Sigmoid colon (tissue), 6 donors: ENCODE measurements at regions not wholly inside any gene's neighbourhood (a gene's known extent, or its start where the extent isn't known, plus 50 kb on each side); places are given as distances from the start of the nearest gene placed in this dataset.

ENCODE experiments used
- DNase-seq: peaks from one replicate; pipeline ENCODE4 v3.0.0-alpha.2; 2019
- H3K27ac ChIP-seq, 4 donors: fragments of 200-600 bp; sonication (generic); one replicate each; pipeline ENCODE4 v1.5.1; 2016 to 2019; ENCODE audit warnings: mild to moderate bottlenecking in 1 of 4
- H3K27me3 ChIP-seq, 3 donors: fragments of 200-600 bp; sonication (generic); one replicate each; pipeline ENCODE4 v1.5.1; 2019; ENCODE audit warnings: mild to moderate bottlenecking in 1 of 3
- H3K36me3 ChIP-seq, 4 donors: fragments of 200-600 bp; sonication (generic); one replicate each; pipeline ENCODE4 v1.5.1; 2016 to 2019
- H3K4me1 ChIP-seq, 4 donors: fragments of 200-600 bp; sonication (generic); one replicate each; pipeline ENCODE4 v1.5.1; 2017 to 2019
- H3K4me3 ChIP-seq, 4 donors: fragments of 200-600 bp; sonication (generic); one replicate each; pipeline ENCODE4 v1.5.1; 2017 to 2019; ENCODE audit warnings: mild to moderate bottlenecking in 2 of 4, moderate library complexity in 1 of 4
- H3K9me3 ChIP-seq, 4 donors: fragments of 200-600 bp in 3 of 4; sonication (generic) in 3 of 4; one replicate each; pipeline versions ENCODE4 v1.5.1 to v1.6.1; 2013 to 2019
- EP300 ChIP-seq, 4 donors: sonication (generic); formaldehyde crosslinking; IDR thresholded peaks; one replicate each; pipeline ENCODE4 v1.6.1; 2017; ENCODE audit warnings: antibody characterized with exemption in 4 of 4
- POLR2A ChIP-seq, 2 donors: fragments of 450-650 bp; IDR thresholded peaks; one replicate each; pipeline ENCODE4 v1.6.1; 2016; ENCODE audit warnings: antibody characterized with exemption in 2 of 2, mild to moderate bottlenecking in 2 of 2, moderate library complexity in 2 of 2
- POLR2AphosphoS5 ChIP-seq, 4 donors: sonication (generic); formaldehyde crosslinking; IDR thresholded peaks; one replicate each; pipeline ENCODE4 v1.6.1; 2017; ENCODE audit warnings: antibody characterized with exemption in 4 of 4
- WGBS, 2 donors: extraction: QIAGEN DNeasy Blood & Tissue Kit; methylation state at CpG; one replicate each; pipeline ENCODE4 v1.1.7; 2013; 5-methylcytosine and 5-hydroxymethylcytosine counted together
- intact Hi-C: fragments of 100-400 bp; cut with DNase I; formaldehyde crosslinking; loops from one replicate; pipeline ENCODE4 v1.15.1; 2023
- TF ChIP-seq, protein P1 (sequence below), 4 experiments: fragments of 450-650 bp in 3 of 4; fragments of 200-600 bp in 1 of 4; IDR thresholded peaks; one replicate each; pipeline ENCODE4 v1.5.1; 2016 to 2019; ENCODE audit warnings: antibody characterized with exemption in 4 of 4, mild to moderate bottlenecking in 3 of 4, moderate library complexity in 2 of 4
- donor health status: healthy with polysubstance abuse.
- donor health status: healthy.

DNA sequence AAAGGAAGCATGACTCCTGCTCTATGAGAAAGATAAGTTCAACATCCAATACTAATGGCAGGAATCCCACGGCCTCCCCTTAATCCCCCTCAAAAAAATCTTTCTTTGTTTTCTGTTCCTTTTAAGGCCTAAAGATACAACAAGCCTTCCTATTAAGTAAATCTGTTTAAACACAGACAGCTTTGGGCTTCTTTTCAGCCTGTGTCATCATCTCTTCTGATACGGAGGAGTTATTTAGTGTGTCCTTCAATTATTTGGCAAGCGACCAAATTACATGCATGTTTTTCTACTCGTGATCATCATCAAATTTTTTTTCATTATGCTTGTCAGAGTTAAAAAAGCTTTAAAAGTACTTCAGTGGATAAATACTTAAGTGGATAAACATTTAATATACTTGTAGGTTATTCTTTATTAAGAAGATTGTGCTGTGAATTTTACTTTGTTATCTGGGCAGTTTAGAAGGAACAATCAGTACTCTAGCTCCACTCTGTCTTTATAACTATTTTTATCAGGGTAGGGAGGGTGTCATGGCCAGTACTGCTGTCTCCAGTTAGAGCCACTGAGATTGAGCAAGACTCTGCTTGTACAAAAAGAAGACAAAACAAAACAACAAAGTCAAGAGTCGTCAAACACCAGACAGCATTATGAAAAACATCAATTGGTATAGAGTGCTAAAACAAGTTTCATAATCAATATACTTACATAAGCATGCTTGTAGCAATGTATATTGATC is 210.7 kb downstream of the PRR32 start:
- H3K9me3 ChIP-seq = no peaks in the 10 kb centered on the region
- peaks cover 0 to 4% (median 0%) of the 10 kb centered on the region in 4 donors for H3K4me1 ChIP-seq
- peak overlapping the region in 2 of 4 donors; percentile 27 to 32 for H3K27ac ChIP-seq
- H3K27me3 ChIP-seq = no peaks in the 10 kb centered on the region
- intact Hi-C loops = no loop called here
- TF ChIP-seq POLR2AphosphoS5 (IDR thresholded peaks at IDR 0.05) (peak in 2 of 4 donors; percentile 23 to 29), EP300 (IDR thresholded peaks at IDR 0.05) (no peak)
- no peak for DNase-seq
- WGBS, 2 donors = 40 to 51% methylated on average over 5 of the region's 5 CpGs
- no peaks in the 10 kb centered on the region for H3K36me3 ChIP-seq
- H3K4me3 ChIP-seq = no peak overlapping the region

DNA sequence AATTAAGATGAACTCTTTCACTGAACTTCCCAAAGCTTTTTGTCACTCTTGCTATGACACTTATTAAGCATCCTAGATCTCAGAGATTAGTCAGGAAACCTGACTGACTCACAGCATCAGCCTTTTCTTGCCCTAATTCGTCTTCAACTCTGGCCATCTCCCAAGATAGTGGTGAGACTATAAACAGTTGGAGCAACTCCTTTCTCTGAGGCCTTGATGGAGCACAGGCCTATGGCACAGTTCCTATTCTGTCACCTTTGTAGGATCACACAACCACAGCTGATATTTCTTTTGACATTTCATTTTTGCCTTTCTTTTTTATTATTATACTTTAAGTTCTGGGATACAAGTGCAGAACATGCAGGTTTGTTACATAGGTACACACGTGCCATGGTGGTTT is 217.6 kb downstream of the PRR32 start:
- no peaks in the 10 kb centered on the region for H3K9me3 ChIP-seq
- no peaks in the 10 kb centered on the region for H3K4me1 ChIP-seq
- H3K36me3 ChIP-seq = no peaks in the 10 kb centered on the region
- WGBS, 2 donors = 53 to 70% methylated on average over 2 of the region's 2 CpGs
- no peak overlapping the region for H3K27ac ChIP-seq
- intact Hi-C loops = loop anchor here (5.0 kb wide), 1 partner anchor 265 kb away; no protein-coding TSS in a partner anchor
- TF ChIP-seq EP300 (IDR thresholded peaks at IDR 0.05) (no peak), POLR2A (IDR thresholded peaks at IDR 0.05) (no peak), POLR2AphosphoS5 (IDR thresholded peaks at IDR 0.05) (peak; percentile 28 to 79 (median 59))
- TF ChIP-seq, protein P1, sequence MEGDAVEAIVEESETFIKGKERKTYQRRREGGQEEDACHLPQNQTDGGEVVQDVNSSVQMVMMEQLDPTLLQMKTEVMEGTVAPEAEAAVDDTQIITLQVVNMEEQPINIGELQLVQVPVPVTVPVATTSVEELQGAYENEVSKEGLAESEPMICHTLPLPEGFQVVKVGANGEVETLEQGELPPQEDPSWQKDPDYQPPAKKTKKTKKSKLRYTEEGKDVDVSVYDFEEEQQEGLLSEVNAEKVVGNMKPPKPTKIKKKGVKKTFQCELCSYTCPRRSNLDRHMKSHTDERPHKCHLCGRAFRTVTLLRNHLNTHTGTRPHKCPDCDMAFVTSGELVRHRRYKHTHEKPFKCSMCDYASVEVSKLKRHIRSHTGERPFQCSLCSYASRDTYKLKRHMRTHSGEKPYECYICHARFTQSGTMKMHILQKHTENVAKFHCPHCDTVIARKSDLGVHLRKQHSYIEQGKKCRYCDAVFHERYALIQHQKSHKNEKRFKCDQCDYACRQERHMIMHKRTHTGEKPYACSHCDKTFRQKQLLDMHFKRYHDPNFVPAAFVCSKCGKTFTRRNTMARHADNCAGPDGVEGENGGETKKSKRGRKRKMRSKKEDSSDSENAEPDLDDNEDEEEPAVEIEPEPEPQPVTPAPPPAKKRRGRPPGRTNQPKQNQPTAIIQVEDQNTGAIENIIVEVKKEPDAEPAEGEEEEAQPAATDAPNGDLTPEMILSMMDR (IDR thresholded peaks at IDR 0.05) = no peak
- no peaks in the 10 kb centered on the region for H3K27me3 ChIP-seq
- no peak for DNase-seq
- no peak overlapping the region for H3K4me3 ChIP-seq

DNA sequence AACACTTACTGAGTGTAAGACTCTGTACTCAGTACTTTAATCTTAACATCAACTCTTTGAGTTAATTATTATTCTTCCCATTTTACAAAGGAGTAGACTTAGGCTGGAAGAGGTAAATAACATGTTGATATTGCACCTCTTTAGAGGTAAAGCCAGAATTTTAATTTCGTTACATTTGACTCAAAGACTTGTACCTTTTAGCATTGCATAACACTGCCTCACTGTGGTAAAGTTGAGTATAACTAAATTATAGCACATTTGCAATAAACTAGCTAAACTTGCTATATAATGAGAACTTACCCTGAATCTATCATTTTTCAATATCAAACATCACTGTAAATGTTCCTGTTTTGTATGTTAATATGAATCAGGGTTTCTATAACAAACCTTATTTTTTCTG is 218.5 kb downstream of the PRR32 start:
- Histone ChIP-seq H3K9me3 (no peaks in the 10 kb centered on the region), H3K27ac (no peak overlapping the region), H3K4me1 (no peaks in the 10 kb centered on the region), H3K4me3 (no peak overlapping the region), H3K36me3 (no peaks in the 10 kb centered on the region), H3K27me3 (no peaks in the 10 kb centered on the region)
- TF ChIP-seq EP300 (IDR thresholded peaks at IDR 0.05) (no peak), POLR2A (IDR thresholded peaks at IDR 0.05) (no peak)
- TF ChIP-seq, protein P1 (IDR thresholded peaks at IDR 0.05) = peak in 1 of 4 experiments; percentile 35
- WGBS, 2 donors = 28 to 62% methylated on average over 1 of the region's 1 CpG
- intact Hi-C loops = loop anchor here (5.0 kb wide), 1 partner anchor 266 kb away; no protein-coding TSS in a partner anchor
- DNase-seq = no peak

DNA sequence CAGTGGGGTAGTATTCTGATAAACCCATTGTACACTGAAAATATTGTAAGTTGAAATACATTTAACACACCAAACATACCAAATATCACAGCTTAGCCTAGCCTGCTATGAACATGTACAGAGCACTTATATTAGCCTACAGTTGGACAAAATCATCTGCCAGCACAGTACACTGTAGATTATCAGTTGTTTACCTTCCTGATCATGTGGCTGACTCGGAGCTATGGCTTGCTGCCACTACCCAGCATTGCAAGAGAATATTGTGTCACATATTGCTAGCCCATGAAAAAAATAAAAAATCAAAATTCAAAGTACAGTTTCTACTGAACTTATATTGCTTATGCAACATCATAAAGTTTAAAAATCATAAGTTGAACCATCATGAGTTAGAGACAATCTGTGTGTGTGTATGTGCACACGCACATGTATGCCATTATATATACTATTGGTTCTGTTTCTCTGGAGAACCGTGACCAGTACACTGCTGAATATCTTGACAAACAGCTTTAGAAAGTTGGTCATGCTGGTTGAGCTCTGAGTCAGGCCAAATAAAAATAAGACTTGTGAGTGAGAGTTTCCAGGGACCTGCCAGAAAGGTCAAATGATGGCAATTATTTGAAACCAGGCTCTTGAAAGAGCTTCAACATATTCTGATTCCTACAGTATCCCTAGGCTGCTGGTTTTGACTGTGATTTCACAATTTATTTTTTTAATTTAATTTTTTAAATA is 238.5 kb downstream of the PRR32 start:
- H3K36me3 ChIP-seq = no peaks in the 10 kb centered on the region
- H3K9me3 ChIP-seq = no peaks in the 10 kb centered on the region
- no peak for DNase-seq
- WGBS, 2 donors = 62 to 81% methylated on average over 3 of the region's 3 CpGs
- H3K27me3 ChIP-seq = no peaks in the 10 kb centered on the region
- H3K4me3 ChIP-seq = no peak overlapping the region
- TF ChIP-seq POLR2AphosphoS5 (IDR thresholded peaks at IDR 0.05) (no peak), EP300 (IDR thresholded peaks at IDR 0.05) (no peak), POLR2A (IDR thresholded peaks at IDR 0.05) (no peak)
- TF ChIP-seq, protein P1 (IDR thresholded peaks at IDR 0.05) = no peak
- H3K27ac ChIP-seq = no peak overlapping the region
- intact Hi-C loops = no loop called here
- H3K4me1 ChIP-seq = no peaks in the 10 kb centered on the region

DNA sequence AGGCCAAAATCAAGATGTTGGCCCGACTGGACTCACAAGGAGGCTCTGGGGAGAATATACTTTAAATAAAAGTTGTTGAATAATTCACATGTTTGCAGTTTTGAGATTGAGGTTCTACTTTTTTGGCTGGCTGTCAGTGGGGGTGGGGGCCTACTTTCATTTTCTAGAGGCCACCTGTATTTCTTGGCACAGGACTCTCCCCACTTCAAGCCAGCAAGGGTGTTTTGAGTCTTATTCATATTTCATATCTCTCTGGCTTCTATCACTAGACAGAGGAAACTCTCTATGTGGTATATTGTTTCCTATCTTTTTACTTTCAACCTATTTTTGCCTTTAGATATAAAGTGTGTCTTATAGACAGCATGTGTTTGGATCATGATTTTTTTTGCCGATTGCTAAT is 266.4 kb downstream of the PRR32 start:
- Histone ChIP-seq H3K4me1 (no peaks in the 10 kb centered on the region), H3K4me3 (no peak overlapping the region), H3K9me3 (no peaks in the 10 kb centered on the region), H3K27ac (no peak overlapping the region), H3K36me3 (no peaks in the 10 kb centered on the region), H3K27me3 (no peaks in the 10 kb centered on the region)
- intact Hi-C loops = no loop called here
- WGBS, 2 donors = 91 to 93% methylated on average over 2 of the region's 2 CpGs
- DNase-seq = no peak
- no peak for TF ChIP-seq POLR2AphosphoS5 (IDR thresholded peaks at IDR 0.05)
- TF ChIP-seq, protein P1 (IDR thresholded peaks at IDR 0.05) = no peak
- TF ChIP-seq POLR2A (IDR thresholded peaks at IDR 0.05) = no peak
- no peak for TF ChIP-seq EP300 (IDR thresholded peaks at IDR 0.05)
